ENCODE measurements at regions not wholly inside any gene's neighbourhood (a gene's known extent, or its start where the extent isn't known, plus 50 kb on each side); places are given as distances from the start of the nearest gene placed in this dataset.

- no peak for DNase-seq (ENCODE audit: low spot score)
Measured at GRCh38 chr14:65224799-65225198, 122.5 kb upstream of the MAX start.

DNA sequence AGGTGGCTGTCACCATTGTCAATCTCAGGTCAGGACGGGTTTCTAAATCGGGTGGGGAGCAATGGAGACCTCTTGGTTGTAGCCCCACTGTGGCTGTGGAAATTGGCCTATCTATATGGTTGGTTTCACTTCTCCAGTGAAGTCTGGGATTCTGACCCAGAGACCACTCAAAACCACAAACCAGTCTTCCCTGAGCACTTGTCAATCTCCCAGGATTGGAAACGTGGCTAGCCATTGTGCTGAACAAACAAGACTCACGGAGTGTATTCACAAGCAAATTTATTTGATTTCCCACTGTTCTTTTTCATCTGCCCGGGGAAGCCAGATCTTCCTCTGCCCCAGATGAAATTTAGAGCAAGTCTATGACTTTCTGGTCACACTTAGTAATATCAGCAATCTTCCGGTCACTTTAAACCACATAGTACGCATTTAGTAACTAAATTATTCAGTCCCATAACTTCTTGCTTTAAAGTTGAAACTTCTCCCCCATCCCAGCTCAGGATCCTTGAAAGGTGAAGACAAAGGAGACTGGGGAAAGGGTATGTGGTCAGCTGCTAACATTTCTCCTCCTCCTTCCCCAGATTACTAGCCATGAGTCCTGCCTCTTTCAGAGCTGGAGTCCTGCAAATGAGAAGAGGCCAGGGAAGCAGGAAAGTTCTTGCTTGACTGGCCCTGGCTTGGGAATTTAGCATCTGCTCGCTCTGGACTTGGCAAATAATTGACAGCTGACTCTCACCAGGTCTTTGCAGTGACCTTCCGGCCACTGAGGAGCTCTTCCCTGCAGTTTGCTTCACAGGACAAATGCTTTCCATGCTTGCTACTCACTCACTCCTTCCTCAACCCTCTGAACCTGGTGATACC is 123.2 kb upstream of the MAX start:
- DNase-seq (ENCODE audit: low spot score) = no peak

GRCh38 chr14:65226824-65227604 is 124.7 kb upstream of the MAX start:
- no peak for DNase-seq (ENCODE audit: low spot score)

DNA sequence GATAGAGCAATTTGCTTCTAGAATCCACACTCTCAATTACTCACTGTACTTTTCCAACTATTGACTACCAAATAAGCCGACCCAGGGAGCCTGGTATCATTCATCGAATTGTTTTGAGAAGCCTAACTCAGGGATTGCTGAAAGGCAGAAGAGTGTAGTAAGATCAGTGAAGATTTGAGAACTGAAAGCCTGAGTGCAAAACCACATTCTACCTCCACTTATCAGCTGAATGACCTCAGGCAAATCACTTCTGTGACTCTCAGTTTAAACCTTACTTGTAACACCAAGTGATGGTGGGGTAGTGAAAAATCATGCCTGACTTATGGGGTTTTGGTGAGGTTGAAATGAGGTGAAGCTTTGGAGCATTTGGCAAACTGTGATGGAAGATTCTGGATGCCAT is 126.1 kb upstream of the MAX start:
- no peak for DNase-seq (ENCODE audit: low spot score)

DNA sequence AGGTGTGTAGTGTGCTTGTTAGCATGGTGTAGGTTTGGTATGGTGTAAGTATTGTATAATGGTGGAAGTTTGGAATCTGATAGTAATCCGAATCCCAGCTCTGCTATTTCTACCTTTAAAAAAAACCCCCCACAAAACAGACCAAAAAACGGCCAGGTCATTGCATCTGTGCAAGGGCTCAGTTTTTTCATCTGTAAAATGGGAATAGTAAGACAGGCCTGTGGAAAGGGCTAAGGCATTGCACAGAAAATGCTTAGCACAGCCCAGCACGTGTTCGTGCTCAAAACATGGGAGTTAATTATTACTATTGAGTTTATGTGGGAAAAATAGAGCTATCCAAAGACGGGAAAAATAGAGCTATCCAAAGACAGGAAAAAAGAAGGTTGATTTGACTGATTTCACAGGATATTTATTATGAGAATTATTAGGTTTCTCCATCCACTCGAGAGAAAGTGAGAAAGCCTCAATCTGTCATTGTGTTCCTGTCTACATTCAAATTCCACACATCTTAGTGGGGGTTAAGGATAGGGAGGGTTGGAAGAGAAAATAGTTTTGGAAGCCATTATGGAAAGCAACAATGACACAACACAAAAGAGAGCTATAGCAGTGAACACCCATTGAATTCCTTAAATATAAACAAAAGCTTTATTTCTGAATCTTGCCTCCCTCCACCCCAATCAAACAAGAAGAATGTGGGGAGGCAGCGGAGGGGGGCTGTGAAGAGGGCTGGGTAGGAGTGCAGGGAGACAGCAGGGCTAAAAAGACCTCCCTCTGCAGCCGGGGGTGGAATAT is 126.8 kb upstream of the MAX start:
- DNase-seq (ENCODE audit: low spot score) = no peak

DNA sequence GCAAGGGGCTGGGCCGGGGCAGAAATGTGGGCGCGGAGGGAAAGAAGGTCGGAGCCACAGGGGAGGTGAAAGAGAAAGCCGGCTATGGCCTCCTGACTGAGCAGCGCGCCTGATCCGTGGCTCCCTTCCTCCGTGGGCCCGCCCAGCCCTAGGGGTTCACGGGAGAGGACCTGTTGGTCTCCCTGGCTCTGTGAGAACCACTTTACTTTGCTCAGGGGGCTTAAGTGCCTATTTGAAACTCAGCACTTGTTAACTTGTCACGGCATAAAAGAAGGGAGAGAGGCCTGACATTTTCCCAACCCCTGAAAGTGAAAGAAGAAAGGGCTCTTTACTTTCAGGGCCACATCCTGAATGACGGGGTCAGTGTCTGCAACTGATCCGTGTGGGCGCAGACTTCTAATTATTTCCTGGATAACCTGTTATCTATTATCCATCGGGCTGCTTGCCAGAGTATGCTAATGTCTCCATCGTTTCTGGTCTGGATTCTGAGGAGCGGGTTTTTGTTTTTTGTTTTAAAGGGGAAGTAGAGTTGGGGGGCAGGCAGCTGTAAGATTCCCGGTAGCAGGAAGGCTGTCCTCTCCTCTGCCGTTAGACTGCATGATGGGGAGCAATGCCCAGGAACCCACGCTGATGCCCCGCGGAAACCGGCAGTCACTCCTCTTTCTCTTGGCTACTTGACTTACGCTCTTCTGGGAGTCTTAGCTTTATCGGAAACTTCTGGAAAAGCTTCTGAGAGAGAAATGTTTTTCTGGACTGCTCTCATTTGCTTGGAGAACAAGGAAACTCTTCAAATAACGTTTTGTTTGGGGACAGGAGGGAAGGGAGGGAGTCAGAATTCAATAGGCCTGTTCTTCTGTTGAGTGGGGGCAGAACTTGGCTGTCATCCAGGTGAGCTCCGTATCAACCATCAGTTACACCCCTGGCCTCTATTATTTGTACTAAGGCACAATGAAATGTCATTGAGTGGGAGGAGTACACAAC is 127.7 kb upstream of the MAX start:
- no peak for DNase-seq (ENCODE audit: low spot score)

DNA sequence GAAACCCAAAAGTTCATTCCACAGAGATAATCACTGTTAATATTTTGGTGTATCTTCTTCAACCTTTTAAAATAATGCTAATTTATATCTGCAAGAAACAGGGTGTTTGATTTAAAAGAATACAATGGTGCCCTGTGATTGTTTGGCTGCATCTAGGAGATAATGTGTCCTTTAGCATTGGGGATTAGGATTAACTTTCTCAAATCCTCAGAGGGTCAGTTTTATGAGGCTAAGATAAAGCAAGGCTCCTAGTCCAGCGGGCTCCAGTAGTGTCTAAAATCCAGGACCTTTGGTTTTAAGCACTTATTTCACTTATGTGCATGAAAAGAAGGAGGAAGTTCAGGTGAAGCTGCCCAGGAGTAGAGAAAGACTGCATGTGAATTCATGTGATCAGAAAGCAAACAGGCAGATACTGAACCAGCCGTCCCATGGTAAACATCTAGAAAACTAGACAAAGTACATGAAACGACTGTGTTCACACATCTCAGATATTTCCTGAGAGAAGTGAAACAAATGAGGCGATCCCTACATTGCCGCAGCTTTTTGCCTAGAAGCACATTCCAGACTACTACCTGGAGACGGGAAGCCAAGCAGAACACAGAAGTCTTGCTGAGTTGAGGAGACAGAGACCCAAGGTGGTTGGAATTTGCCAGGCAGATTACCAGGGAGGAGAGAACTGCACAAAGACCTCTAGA is 129.1 kb upstream of the MAX start:
- no peak for DNase-seq (ENCODE audit: low spot score)

GRCh38 chr14:65234752-65235361 is 132.5 kb upstream of the MAX start:
- DNase-seq (ENCODE audit: low spot score) = no peak

DNA sequence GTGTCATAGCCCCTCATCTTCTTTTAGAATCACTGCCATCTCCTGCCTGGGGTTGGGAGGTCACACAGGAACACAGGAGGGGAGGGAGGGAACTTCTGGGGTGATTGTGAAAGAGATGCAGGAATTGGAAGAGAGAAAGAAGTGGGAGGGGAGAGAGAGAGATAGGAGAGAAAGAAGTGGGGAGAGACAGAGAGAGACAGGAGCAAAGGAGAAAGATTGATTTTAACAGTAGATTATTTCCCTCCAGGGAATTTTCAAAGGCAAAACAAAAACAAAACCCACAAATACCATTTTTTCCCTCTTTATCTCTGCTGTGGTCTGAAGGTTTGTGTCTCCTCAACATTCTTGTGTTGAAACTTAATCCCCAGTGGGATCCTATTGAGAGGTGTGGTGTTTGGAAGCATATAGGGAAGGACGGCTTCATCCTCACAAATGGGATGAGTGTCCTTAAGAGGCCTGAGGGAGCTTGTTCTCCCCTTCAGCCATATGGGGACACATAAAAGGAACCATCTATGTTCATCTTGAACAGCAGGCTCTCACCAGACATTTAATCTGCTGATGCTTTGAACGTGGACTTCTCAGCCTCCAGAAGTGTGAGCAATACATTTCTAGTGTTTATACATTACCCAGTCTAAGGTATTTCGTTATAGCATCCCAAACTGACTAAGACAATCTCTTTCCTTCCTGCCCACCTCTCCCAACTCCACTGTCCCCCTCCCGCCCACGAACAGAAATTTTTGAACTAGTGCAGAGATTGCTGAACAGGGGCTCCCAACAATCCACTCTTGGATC is 134.9 kb upstream of the MAX start:
- no peak for DNase-seq (ENCODE audit: low spot score)

DNA sequence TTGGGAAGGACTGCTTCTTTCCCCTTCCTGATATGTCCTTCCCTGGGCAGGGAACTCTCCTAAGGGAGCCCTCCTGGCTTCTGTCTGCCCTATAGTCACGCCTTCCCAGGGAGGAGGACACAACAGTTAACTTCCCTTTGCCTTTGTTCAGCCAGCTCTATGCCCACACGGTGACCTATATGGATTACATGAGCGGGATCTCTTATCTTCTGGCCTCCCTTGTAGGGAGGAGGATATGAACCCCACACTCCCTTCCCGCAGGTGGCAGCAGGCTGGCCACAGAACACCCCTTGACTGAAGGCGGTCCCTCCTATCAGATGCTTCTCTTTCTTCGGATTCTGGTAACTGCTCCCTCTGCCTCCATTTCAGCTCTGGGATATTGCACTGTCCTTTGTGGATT is 135.6 kb upstream of the MAX start:
- DNase-seq (ENCODE audit: low spot score) = no peak

DNA sequence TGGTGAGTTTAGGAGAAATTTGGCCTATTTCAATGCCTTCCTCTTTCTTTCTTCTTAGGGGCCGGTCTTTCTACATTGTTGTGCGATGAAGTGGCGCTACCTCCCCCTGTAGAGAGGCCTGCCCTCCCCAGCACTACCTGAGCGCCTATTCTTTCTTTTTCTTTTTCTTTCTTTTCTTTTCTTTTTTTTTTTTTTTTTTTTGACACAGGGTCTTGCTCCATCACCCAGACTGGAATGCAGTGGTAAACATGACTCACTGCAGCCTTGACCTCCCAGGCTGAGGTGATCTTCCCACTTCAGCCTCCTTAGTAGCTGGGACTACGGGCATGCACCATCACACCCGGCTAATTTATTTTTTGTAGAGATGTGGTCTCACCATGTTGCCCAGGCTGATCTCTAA is 136.1 kb upstream of the MAX start:
- no peak for DNase-seq (ENCODE audit: low spot score)

GRCh38 chr14:65239143-65239937 is 137.0 kb upstream of the MAX start:
- DNase-seq (ENCODE audit: low spot score) = no peak

DNA sequence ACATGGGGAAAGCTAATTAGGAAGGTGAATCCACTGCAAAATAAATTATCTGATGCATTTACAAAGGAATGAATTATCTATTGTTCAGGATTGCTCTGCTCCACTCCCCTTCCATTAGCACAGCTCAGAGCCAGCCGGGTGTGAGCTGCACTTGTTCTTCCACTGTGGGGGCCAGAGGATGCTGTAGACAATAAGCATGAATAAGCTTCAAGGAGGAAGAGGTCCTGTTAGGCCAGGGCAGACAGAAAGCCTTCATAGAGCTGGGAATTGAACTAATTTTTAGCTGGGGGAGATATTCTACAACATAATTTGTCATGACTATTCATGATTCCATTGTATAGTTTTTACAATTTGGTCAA is 137.6 kb upstream of the MAX start:
- no peak for DNase-seq (ENCODE audit: low spot score)

GRCh38 chr14:65241125-65241752 is 138.9 kb upstream of the MAX start:
- DNase-seq (ENCODE audit: low spot score) = no peak

DNA sequence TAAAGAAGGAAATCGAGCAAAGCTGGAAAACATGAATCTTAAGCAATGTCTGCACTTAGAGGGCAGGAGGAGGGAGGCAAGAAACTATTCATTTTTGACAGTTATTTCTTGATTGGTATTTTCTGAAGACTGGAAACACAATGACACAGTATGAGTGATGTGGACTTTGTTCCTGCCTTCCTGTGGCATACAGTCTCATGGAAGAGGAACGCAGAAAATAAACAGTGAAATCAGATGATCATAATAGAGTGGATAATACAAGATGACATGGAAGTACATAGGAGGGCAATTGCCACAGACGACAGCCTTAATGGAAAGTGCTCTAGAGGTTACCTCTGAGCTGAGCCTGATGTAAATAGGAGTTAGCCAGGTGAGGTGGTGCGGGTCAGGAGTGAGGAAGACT is 140.4 kb upstream of the MAX start:
- no peak for DNase-seq (ENCODE audit: low spot score)

- DNase-seq (ENCODE audit: low spot score) = no peak
Measured at GRCh38 chr14:65243766-65244442, 141.6 kb upstream of the MAX start.

- no peak for DNase-seq (ENCODE audit: low spot score)
Measured at GRCh38 chr14:65249471-65250161, 147.3 kb upstream of the MAX start.
